IMR-90 (cell line): ENCODE measurements at regions not wholly inside any gene's neighbourhood (a gene's known extent, or its start where the extent isn't known, plus 50 kb on each side); places are given as distances from the start of the nearest gene placed in this dataset.

Source experiments
- ATAC-seq: fragments of 200-7000 bp; cut with Tn5 transposase; 2 replicates; pipeline ENCODE4 v1.9.1; 2020; ENCODE audit warnings: low read depth, mild to moderate bottlenecking, moderate library complexity
- BruUV-seq: library from RNA; stranded (reverse); fragments of 400-500 nt; replicated peaks from 2 replicates; lab custom pipeline; 2021; lab: Mats Ljungman, UMichigan
- CTCF ChIA-PET: fragments of 300-600 bp; formaldehyde crosslinking; extraction: SDS; loops from one replicate; lab custom pipeline; 2021; ENCODE audit warnings: antibody characterized with exemption; lab: Yijun Ruan, JAX
- POLR2A ChIA-PET: fragments of 300-600 bp; sonication (Branson Sonifier 250); formaldehyde crosslinking; loops from one replicate; lab custom pipeline; 2022; ENCODE audit warnings: antibody characterized with exemption; ENCODE audit not compliant: unreplicated experiment; lab: Charles Lee
- DNase-seq: peaks from one replicate; pipeline ENCODE4 v3.0.0; 2013
- H2AFZ ChIP-seq: replicated peaks from 2 replicates; pipeline ENCODE3; 2013; ENCODE audit warnings: low read length, mild to moderate bottlenecking; ENCODE audit not compliant: poor library complexity
- H2AK5ac ChIP-seq: 2 replicates; pipeline ENCODE4 v1.6.1; 2013; ENCODE audit warnings: low read depth, low read length, inconsistent platforms
- H2AK9ac ChIP-seq: replicated peaks from 2 replicates; pipeline ENCODE3; 2013; ENCODE audit warnings: mild to moderate bottlenecking, low read depth, low read length, moderate library complexity; ENCODE audit not compliant: poor library complexity
- H2BK120ac ChIP-seq: 2 replicates; pipeline ENCODE4 v1.6.1; 2013; ENCODE audit warnings: low read depth, low read length, inconsistent platforms
- H2BK15ac ChIP-seq: 3 replicates; pipeline ENCODE4 v1.6.1; 2013; ENCODE audit warnings: low read depth, low read length, inconsistent platforms
- H2BK20ac ChIP-seq: 2 replicates; pipeline ENCODE4 v1.6.1; 2013; ENCODE audit warnings: low read depth, mild to moderate bottlenecking, inconsistent platforms, low read length, moderate library complexity
- H2BK5ac ChIP-seq: 2 replicates; pipeline ENCODE4 v1.6.1; 2013; ENCODE audit warnings: mild to moderate bottlenecking, low read depth, low read length, inconsistent platforms; ENCODE audit not compliant: poor library complexity, severe bottlenecking
- H3K14ac ChIP-seq: replicated peaks from 2 replicates; pipeline ENCODE4 v1.6.1; 2013; ENCODE audit warnings: low read depth, low read length, inconsistent platforms
- H3K18ac ChIP-seq: 2 replicates; pipeline ENCODE4 v1.6.1; 2013; ENCODE audit warnings: low read depth, low read length, control low read depth
- H3K23ac ChIP-seq: 2 replicates; pipeline ENCODE4 v1.6.1; 2013; ENCODE audit warnings: low read depth, low read length, inconsistent platforms
- H3K27ac ChIP-seq: 2 replicates; pipeline ENCODE4 v1.5.1; 2013; ENCODE audit warnings: mild to moderate bottlenecking, control low read depth, low read length; ENCODE audit not compliant: insufficient read depth
- H3K27me3 ChIP-seq: 2 replicates; pipeline ENCODE4 v1.6.1; 2013; ENCODE audit warnings: low read length; ENCODE audit not compliant: control insufficient read depth, insufficient read depth
- H3K36me3 ChIP-seq: 2 replicates; pipeline ENCODE4 v1.6.1; 2013; ENCODE audit warnings: low read length, mixed read lengths; ENCODE audit not compliant: control insufficient read depth, insufficient read depth
- H3K4ac ChIP-seq: 2 replicates; pipeline ENCODE4 v1.6.1; 2013; ENCODE audit warnings: low read depth, low read length, inconsistent platforms
- H3K4me1 ChIP-seq: 2 replicates; pipeline ENCODE4 v1.6.1; 2013; ENCODE audit warnings: low read length, mixed read lengths; ENCODE audit not compliant: control insufficient read depth, insufficient read depth
- H3K4me2 ChIP-seq: 2 replicates; pipeline ENCODE4 v1.6.1; 2013; ENCODE audit warnings: low read depth, mild to moderate bottlenecking, control low read depth, low read length, moderate library complexity
- H3K4me3 ChIP-seq: 2 replicates; pipeline ENCODE4 v1.5.1; 2013; ENCODE audit warnings: low read depth, mild to moderate bottlenecking, control low read depth, low read length, moderate library complexity; ENCODE audit not compliant: insufficient read depth
- H3K56ac ChIP-seq: 2 replicates; pipeline ENCODE4 v1.6.1; 2013; ENCODE audit warnings: low read length, inconsistent platforms; ENCODE audit not compliant: insufficient read depth; ENCODE audit errors: extremely low read depth
- H3K79me1 ChIP-seq, 2 experiments: 2 replicates each; pipeline ENCODE4 v1.6.1; 2013; ENCODE audit warnings: low read length in 2 of 2, inconsistent platforms in 1 of 2, low read depth in 1 of 2
- H3K9ac ChIP-seq: 2 replicates; pipeline ENCODE4 v1.6.1; 2013; ENCODE audit warnings: low read depth, low read length, control low read depth
- H3K9me1 ChIP-seq: 2 replicates; pipeline ENCODE4 v1.6.1; 2013; ENCODE audit warnings: low read length, inconsistent platforms; ENCODE audit not compliant: insufficient read depth
- H3K9me3 ChIP-seq: 2 replicates; pipeline ENCODE4 v1.6.1; 2013; ENCODE audit warnings: low read length; ENCODE audit not compliant: control insufficient read depth, insufficient read depth
- H4K20me1 ChIP-seq: 2 replicates; pipeline ENCODE4 v1.6.1; 2013; ENCODE audit warnings: low read length, inconsistent platforms; ENCODE audit not compliant: insufficient read depth
- H4K5ac ChIP-seq: 2 replicates; pipeline ENCODE4 v1.6.1; 2013; ENCODE audit warnings: mild to moderate bottlenecking, low read depth, low read length, control low read depth
- H4K8ac ChIP-seq, 2 experiments: 2 replicates each; pipeline ENCODE4 v1.6.1; 2013; ENCODE audit warnings: low read depth in 2 of 2, low read length in 2 of 2, control low read depth in 1 of 2, inconsistent platforms in 1 of 2
- H4K91ac ChIP-seq: 2 replicates; pipeline ENCODE4 v1.6.1; 2013; ENCODE audit warnings: low read depth, low read length, inconsistent platforms; ENCODE audit not compliant: insufficient read depth
- CEBPB ChIP-seq: IDR thresholded peaks from 2 replicates; pipeline ENCODE4 v1.6.1; 2012; ENCODE audit warnings: low read depth, low read length, improper control_type of control experiment
- CTCF ChIP-seq: conservative IDR thresholded peaks from 2 replicates; pipeline ENCODE4 v1.5.1; 2012; ENCODE audit warnings: mild to moderate bottlenecking, low read depth, low read length, improper control_type of control experiment
- MAFK ChIP-seq: IDR thresholded peaks from 2 replicates; pipeline ENCODE4 v1.6.1; 2012; ENCODE audit warnings: low read depth, low read length, improper control_type of control experiment
- MXI1 ChIP-seq: IDR thresholded peaks from 2 replicates; pipeline ENCODE4 v1.6.1; 2012; ENCODE audit warnings: low read depth, mild to moderate bottlenecking, low read length, moderate library complexity, borderline replicate concordance
- NFE2L2 ChIP-seq: fragments of 150-350 bp; IDR thresholded peaks from 2 replicates; pipeline ENCODE4 v1.6.1; 2016; ENCODE audit warnings: low read depth, mild to moderate bottlenecking, low read length
- RCOR1 ChIP-seq: IDR thresholded peaks from 2 replicates; pipeline ENCODE4 v1.6.1; 2012; ENCODE audit warnings: mild to moderate bottlenecking, low read length, improper control_type of control experiment; ENCODE audit not compliant: insufficient replicate concordance
- SMC3 ChIP-seq: fragments of 150-350 bp; IDR thresholded peaks from 2 replicates; pipeline ENCODE4 v1.6.1; 2016; ENCODE audit warnings: low read depth, mild to moderate bottlenecking, antibody characterized with exemption, low read length, moderate library complexity
- USF2 ChIP-seq: fragments of 150-350 bp; IDR thresholded peaks from 2 replicates; pipeline ENCODE4 v1.6.1; 2017; ENCODE audit warnings: mild to moderate bottlenecking, antibody characterized with exemption, low read length, low read depth
- WGBS, 2 experiments: methylation state at CpG; one replicate each; pipeline versions ENCODE4 v1.1.5 to v1.1.7; 2013; ENCODE audit warnings: missing lambda C conversion rate in 2 of 2; ENCODE audit not compliant: insufficient read length in 1 of 2; ENCODE audit errors: extremely low coverage in 2 of 2; 5-methylcytosine and 5-hydroxymethylcytosine counted together
- dilution Hi-C: fragments of 300-500 bp; cut with HindIII; formaldehyde crosslinking; loops from one replicate; pipeline ENCODE4 v1.14.3; 2018; ENCODE audit warnings: low sequenced_read_pairs; ENCODE audit not compliant: unreplicated experiment
- in situ Hi-C: fragments of 300-500 bp; cut with MboI; formaldehyde crosslinking; loops from 3 replicates; pipeline ENCODE4 v1.14.3; 2019; ENCODE audit warnings: low sequenced_read_pairs, inconsistent platforms, mixed read lengths
- intact Hi-C: fragments of 100-400 bp; cut with micrococcal nuclease; formaldehyde crosslinking; loops from 2 replicates; pipeline ENCODE4 v1.10.0; 2022

DNA sequence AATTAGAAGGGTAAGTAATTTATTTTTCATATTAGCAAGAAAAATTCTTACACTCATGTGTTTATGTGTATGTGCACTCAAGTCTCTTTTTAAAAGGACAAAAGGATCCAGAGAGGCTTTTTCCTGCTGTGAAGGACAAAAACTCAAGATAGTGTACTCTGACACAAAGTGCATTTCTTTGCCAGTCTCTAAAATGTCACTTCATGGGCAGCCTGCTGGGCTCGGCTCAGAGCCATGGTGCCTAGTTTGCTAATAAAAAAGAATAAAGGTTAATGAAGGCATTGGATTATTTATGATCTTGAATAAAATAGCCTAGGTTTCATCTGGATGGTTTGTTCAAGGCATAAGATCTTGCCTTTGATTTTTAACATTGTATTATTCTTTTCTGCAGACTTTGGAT lies 989.0 kb downstream of the TBL1XR1 start:
- Histone ChIP-seq H3K56ac (no peak overlapping the region), H3K23ac (no peak overlapping the region), H3K27ac (no peak overlapping the region), H2BK15ac (no peak overlapping the region), H3K4me3 (no peak overlapping the region), H2BK5ac (no peak overlapping the region), H3K9ac (no peak overlapping the region), H3K79me1 (no peaks in the 10 kb centered on the region), H3K9me1 (no peaks in the 10 kb centered on the region), H3K18ac (no peak overlapping the region), H3K14ac (no peak overlapping the region), H2AK5ac (no peak overlapping the region), H2AK9ac (no peak overlapping the region), H4K5ac (no peak overlapping the region), H3K36me3 (no peaks in the 10 kb centered on the region), H2AFZ (no peak overlapping the region), H3K4me2 (no peak overlapping the region), H4K91ac (no peak overlapping the region), H4K20me1 (no peaks in the 10 kb centered on the region), H3K4ac (no peak overlapping the region), H2BK20ac (no peak overlapping the region), H4K8ac (no peak overlapping the region), H3K9me3 (no peaks in the 10 kb centered on the region), H2BK120ac (no peak overlapping the region), H3K4me1 (no peaks in the 10 kb centered on the region), H3K27me3 (no peaks in the 10 kb centered on the region)
- intact Hi-C loops (no loop called here), in situ Hi-C loops (no loop called here), dilution Hi-C loops (no loop called here)
- BruUV-seq: no TSS peak
- CTCF ChIA-PET: no interaction called here
- ATAC-seq (no peak), DNase-seq (no peak)
- POLR2A ChIA-PET: no interaction called here
- no CpG with 5 or more reads among the region's 1 CpG for WGBS, 2 experiments
- TF ChIP-seq RCOR1 (no peak), CEBPB (no peak), CTCF (no peak), NFE2L2 (no peak), SMC3 (no peak), MXI1 (no peak), USF2 (no peak), MAFK (no peak)
